ENCODE measurements at regions not wholly inside any gene's neighbourhood (a gene's known extent, or its start where the extent isn't known, plus 50 kb on each side); places are given as distances from the start of the nearest gene placed in this dataset.

DNA sequence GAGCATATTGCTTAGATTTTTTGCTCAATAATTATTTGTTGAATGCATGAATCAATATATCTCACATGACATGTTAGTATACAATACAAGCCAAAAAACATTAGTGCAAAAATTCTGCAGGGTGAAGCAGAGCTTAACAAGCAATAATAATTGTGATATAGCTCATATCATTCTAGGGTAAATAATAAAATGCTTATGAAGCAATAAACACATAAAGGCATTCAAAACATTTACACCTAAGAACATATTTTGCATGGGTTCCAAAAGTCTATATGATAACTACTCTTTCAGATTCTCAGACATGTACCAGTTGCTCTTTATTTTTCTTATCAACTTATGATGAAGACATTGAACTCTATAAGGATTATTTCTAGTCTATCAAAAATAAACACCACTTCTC is 886.2 kb downstream of the TRHDE start:
- no peak for TF ChIP-seq POLR2A (IDR thresholded peaks at IDR 0.05)
- TF ChIP-seq, protein P1, sequence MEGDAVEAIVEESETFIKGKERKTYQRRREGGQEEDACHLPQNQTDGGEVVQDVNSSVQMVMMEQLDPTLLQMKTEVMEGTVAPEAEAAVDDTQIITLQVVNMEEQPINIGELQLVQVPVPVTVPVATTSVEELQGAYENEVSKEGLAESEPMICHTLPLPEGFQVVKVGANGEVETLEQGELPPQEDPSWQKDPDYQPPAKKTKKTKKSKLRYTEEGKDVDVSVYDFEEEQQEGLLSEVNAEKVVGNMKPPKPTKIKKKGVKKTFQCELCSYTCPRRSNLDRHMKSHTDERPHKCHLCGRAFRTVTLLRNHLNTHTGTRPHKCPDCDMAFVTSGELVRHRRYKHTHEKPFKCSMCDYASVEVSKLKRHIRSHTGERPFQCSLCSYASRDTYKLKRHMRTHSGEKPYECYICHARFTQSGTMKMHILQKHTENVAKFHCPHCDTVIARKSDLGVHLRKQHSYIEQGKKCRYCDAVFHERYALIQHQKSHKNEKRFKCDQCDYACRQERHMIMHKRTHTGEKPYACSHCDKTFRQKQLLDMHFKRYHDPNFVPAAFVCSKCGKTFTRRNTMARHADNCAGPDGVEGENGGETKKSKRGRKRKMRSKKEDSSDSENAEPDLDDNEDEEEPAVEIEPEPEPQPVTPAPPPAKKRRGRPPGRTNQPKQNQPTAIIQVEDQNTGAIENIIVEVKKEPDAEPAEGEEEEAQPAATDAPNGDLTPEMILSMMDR (IDR thresholded peaks at IDR 0.05), result no peak
